HG02678 (cell line): ENCODE measurements at regions not wholly inside any gene's neighbourhood (a gene's known extent, or its start where the extent isn't known, plus 50 kb on each side); places are given as distances from the start of the nearest gene placed in this dataset.

Experiments
- ATAC-seq: cut with Tn5 transposase; IDR thresholded peaks from one replicate; pipeline ENCODE4 v1.9.1; 2021; ENCODE audit warnings: mild to moderate bottlenecking, moderate library complexity; ENCODE audit not compliant: unreplicated experiment

- ATAC-seq, result no peak
Observed at GRCh38 chr13:109533350-109533749, 253.0 kb downstream of the IRS2 start.

- no peak for ATAC-seq
Observed at GRCh38 chr13:109529964-109530363, 256.4 kb downstream of the IRS2 start.

- ATAC-seq, result no peak
Observed at GRCh38 chr13:109521719-109522118, 264.7 kb downstream of the IRS2 start.

- no peak for ATAC-seq
Observed at GRCh38 chr13:109517517-109517916, 268.9 kb downstream of the IRS2 start.

- ATAC-seq, result no peak
Observed at GRCh38 chr13:109516186-109516585, 270.2 kb downstream of the IRS2 start.

GRCh38 chr13:109510013-109510412, 276.4 kb downstream of the IRS2 start:
- ATAC-seq, result no peak

GRCh38 chr13:109509154-109509900, 277.1 kb downstream of the IRS2 start:
- no peak for ATAC-seq

- no peak for ATAC-seq
Observed at GRCh38 chr13:109500146-109500773, 286.1 kb downstream of the IRS2 start.

- no peak for ATAC-seq
Observed at GRCh38 chr13:109497917-109498316, 288.5 kb downstream of the IRS2 start.

GRCh38 chr13:109496216-109496615, 290.2 kb downstream of the IRS2 start:
- no peak for ATAC-seq

- no peak for ATAC-seq
Observed at GRCh38 chr13:109494925-109495369, 291.4 kb downstream of the IRS2 start.

- no peak for ATAC-seq
Observed at GRCh38 chr13:109485136-109485794, 301.1 kb downstream of the IRS2 start.

- no peak for ATAC-seq
Observed at GRCh38 chr13:109483284-109483683, 303.1 kb downstream of the IRS2 start.

GRCh38 chr13:109481040-109481439, 305.3 kb downstream of the IRS2 start:
- no peak for ATAC-seq

- no peak for ATAC-seq
Observed at GRCh38 chr13:109480011-109480955, 306.1 kb downstream of the IRS2 start.

GRCh38 chr13:109479534-109479933, 306.8 kb downstream of the IRS2 start:
- no peak for ATAC-seq

- ATAC-seq, result no peak
Observed at GRCh38 chr13:109476001-109476400, 310.4 kb downstream of the IRS2 start.

- no peak for ATAC-seq
Observed at GRCh38 chr13:109468123-109468522, 318.3 kb downstream of the IRS2 start.

- no peak for ATAC-seq
Observed at GRCh38 chr13:109465148-109465547, 321.2 kb downstream of the IRS2 start.

- no peak for ATAC-seq
Observed at GRCh38 chr13:109454167-109454917, 332.0 kb downstream of the IRS2 start.
